ENCODE measurements at regions not wholly inside any gene's neighbourhood (a gene's known extent, or its start where the extent isn't known, plus 50 kb on each side); places are given as distances from the start of the nearest gene placed in this dataset.
A peak's percentile ranks its signal among the peaks of the same experiment; 100 is the strongest.

- peaks cover 97% of the 10 kb centered on the region for H3K4me1 ChIP-seq
- H3K4me3 ChIP-seq = peak overlapping the region; percentile 51
- peaks cover 19% of the 10 kb centered on the region; the same call in 1 of the 2 replicates for H3K9me3 ChIP-seq
- H4K20me1 ChIP-seq = no peaks in the 10 kb centered on the region
- peak overlapping the region; percentile 86 for H3K4me2 ChIP-seq
- H3K27me3 ChIP-seq = no peaks in the 10 kb centered on the region
- no peaks in the 10 kb centered on the region for H3K36me3 ChIP-seq
- peak overlapping the region; percentile 92 for H3K27ac ChIP-seq
- peak overlapping the region; percentile 69 for H3K9ac ChIP-seq
- no peak; the same call in 1 of the 2 replicates for TF ChIP-seq Cebpa-rat (IDR thresholded peaks at IDR 0.05)
These were observed 91.9 kb upstream of the CXCR4 start for GRCh38 chr2:136209561-136210454.

DNA sequence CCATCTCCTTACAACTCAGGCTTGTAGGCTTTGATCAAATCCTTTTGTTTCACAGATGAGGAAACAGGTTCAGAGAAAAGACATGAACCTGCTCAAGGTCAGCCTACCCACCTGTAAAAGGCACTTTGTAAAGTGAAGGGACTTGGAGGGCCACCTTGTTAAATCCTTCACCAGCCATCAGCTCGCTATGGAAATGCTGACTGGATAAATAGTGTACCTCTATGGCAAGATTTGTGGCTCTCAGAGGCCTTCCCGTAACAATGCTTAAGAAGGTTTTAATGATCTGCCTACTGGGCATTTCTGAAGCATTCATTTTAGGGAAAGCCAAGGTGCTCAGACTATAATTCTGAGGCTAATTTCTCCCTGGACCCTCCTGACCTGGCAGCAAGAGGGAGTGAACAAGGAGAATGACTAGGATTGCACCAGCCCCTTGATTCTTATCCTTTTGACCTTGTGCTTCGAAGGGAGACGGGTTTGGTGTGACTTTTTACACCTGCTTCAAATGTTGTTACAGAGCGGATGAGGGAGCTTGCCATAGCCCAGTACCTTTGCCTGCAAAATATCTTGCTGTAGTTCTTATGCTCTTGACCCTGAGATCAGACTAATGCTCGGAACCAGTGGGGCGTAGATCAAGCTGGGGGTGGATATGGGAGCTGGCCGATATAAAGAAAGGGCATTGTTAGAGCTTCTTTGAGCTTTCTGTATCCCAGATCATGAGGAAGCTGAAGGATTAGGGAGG, 90.9 kb upstream of the CXCR4 start:
- no peak for TF ChIP-seq Cebpa-rat (IDR thresholded peaks at IDR 0.05)
- Histone ChIP-seq H3K9me3 (peaks cover 27% of the 10 kb centered on the region; the same call in 1 of the 2 replicates), H3K27ac (peak overlapping the region; percentile 92), H4K20me1 (no peaks in the 10 kb centered on the region), H3K9ac (peak overlapping the region; percentile 69), H3K27me3 (no peaks in the 10 kb centered on the region), H3K4me2 (peak overlapping the region; percentile 86), H3K4me1 (peaks cover 94% of the 10 kb centered on the region), H3K36me3 (no peaks in the 10 kb centered on the region), H3K4me3 (peak overlapping the region; percentile 51; the same call in 1 of the 2 replicates)

- Histone ChIP-seq H3K36me3 (no peaks in the 10 kb centered on the region), H3K4me3 (peak overlapping the region; percentile 51; the same call in 1 of the 2 replicates), H3K27ac (peak overlapping the region; percentile 92), H3K27me3 (no peaks in the 10 kb centered on the region), H3K9ac (peak overlapping the region; percentile 69), H3K4me2 (peak overlapping the region; percentile 86), H4K20me1 (no peaks in the 10 kb centered on the region), H3K9me3 (peaks cover 37% of the 10 kb centered on the region), H3K4me1 (peaks cover 83% of the 10 kb centered on the region)
- no peak for TF ChIP-seq Cebpa-rat (IDR thresholded peaks at IDR 0.05)
These were observed 89.7 kb upstream of the CXCR4 start for GRCh38 chr2:136207665-136208064.

DNA sequence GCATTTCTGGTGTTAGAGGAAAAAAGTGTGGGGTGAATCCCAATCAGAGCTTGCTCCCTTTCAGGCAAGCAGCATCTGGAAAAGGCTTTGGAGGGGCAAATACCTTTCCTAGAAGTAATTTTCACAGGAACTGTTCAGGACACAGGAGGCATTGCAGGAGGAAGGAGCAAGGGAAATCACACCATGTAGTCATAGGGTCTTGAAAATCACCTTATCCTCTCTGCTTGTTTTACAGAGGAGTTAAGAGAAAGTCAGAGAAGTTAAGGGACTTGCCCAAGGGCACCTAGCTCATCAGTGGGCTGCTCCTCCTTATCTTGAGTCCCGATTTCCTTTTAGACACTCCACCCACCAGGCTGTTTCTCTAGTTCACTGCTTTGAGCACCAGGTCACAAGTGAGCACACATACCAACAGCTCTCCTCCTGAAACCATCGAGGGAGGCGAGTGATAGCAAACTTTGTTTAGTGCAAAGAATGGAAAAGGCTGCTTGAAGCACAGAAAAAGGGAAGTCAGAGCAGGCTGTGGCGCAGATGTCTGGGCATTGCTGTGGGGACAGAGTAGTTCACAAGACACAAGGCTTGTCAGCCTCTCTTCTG, 89.2 kb upstream of the CXCR4 start:
- H3K27me3 ChIP-seq = no peaks in the 10 kb centered on the region
- peak overlapping the region; percentile 92 for H3K27ac ChIP-seq
- H4K20me1 ChIP-seq = no peaks in the 10 kb centered on the region
- TF ChIP-seq Cebpa-rat (IDR thresholded peaks at IDR 0.05) = no peak
- H3K9ac ChIP-seq = peak overlapping the region; percentile 69
- H3K9me3 ChIP-seq = peaks cover 42% of the 10 kb centered on the region
- peaks cover 77% of the 10 kb centered on the region for H3K4me1 ChIP-seq
- H3K4me2 ChIP-seq = peak overlapping the region; percentile 86
- no peaks in the 10 kb centered on the region for H3K36me3 ChIP-seq
- H3K4me3 ChIP-seq = peak overlapping the region; percentile 51

GRCh38 chr2:136206613-136207012, 88.7 kb upstream of the CXCR4 start:
- TF ChIP-seq Cebpa-rat (IDR thresholded peaks at IDR 0.05) = no peak
- Histone ChIP-seq H3K36me3 (no peaks in the 10 kb centered on the region), H3K4me3 (peak overlapping the region; percentile 50), H3K9me3 (peaks cover 48% of the 10 kb centered on the region), H4K20me1 (no peaks in the 10 kb centered on the region), H3K27me3 (no peaks in the 10 kb centered on the region), H3K9ac (peak overlapping the region; percentile 69), H3K4me2 (peak overlapping the region; percentile 86), H3K4me1 (peaks cover 72% of the 10 kb centered on the region), H3K27ac (peak overlapping the region; percentile 92)

GRCh38 chr2:136205615-136206014, 87.7 kb upstream of the CXCR4 start:
- Histone ChIP-seq H3K4me3 (no peak overlapping the region), H3K36me3 (no peaks in the 10 kb centered on the region), H4K20me1 (no peaks in the 10 kb centered on the region), H3K4me1 (peaks cover 62% of the 10 kb centered on the region), H3K4me2 (peak overlapping the region; percentile 86), H3K9me3 (peaks cover 56% of the 10 kb centered on the region), H3K27ac (peak overlapping the region; percentile 80), H3K9ac (peak overlapping the region; percentile 66), H3K27me3 (no peaks in the 10 kb centered on the region)
- TF ChIP-seq Cebpa-rat (IDR thresholded peaks at IDR 0.05) = no peak

DNA sequence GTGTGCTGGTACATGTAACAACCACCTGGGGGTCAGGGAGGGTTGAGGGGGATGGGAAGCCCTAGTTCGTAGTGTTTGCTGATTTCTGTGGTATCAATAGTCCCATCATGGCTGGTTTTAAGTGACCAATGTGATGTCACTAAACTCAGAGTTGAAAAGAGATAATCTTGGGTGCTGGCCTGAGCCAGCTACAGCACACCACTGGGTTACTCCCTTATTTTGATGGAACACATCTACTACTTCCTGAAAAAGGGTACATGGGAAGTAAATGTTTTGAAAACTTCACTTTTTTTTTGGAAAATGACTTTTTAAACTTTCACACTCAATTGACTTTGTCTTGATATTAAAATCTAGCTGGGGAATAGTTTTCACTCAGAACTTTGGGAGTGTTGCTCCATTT, 87.0 kb upstream of the CXCR4 start:
- Histone ChIP-seq H3K27me3 (no peaks in the 10 kb centered on the region), H3K4me2 (peak overlapping the region; percentile 86), H3K36me3 (no peaks in the 10 kb centered on the region), H3K4me1 (peaks cover 56% of the 10 kb centered on the region), H4K20me1 (no peaks in the 10 kb centered on the region), H3K9me3 (peaks cover 56% of the 10 kb centered on the region), H3K4me3 (no peak overlapping the region; the same call in 1 of the 2 replicates), H3K27ac (peak overlapping the region; percentile 80), H3K9ac (0 out of 2 replicates have a peak overlapping the region, but pooled peaks have one; percentile 66)
- no peak for TF ChIP-seq Cebpa-rat (IDR thresholded peaks at IDR 0.05)

- Histone ChIP-seq H3K36me3 (no peaks in the 10 kb centered on the region), H3K4me1 (peaks cover 20% of the 10 kb centered on the region), H3K27me3 (no peaks in the 10 kb centered on the region), H3K4me3 (no peak overlapping the region), H3K27ac (no peak overlapping the region), H3K9me3 (peaks cover 25% of the 10 kb centered on the region), H4K20me1 (no peaks in the 10 kb centered on the region), H3K4me2 (no peak overlapping the region), H3K9ac (no peak overlapping the region)
- TF ChIP-seq Cebpa-rat (IDR thresholded peaks at IDR 0.05) = no peak
These were observed 77.3 kb upstream of the CXCR4 start for GRCh38 chr2:136195226-136195625.

DNA sequence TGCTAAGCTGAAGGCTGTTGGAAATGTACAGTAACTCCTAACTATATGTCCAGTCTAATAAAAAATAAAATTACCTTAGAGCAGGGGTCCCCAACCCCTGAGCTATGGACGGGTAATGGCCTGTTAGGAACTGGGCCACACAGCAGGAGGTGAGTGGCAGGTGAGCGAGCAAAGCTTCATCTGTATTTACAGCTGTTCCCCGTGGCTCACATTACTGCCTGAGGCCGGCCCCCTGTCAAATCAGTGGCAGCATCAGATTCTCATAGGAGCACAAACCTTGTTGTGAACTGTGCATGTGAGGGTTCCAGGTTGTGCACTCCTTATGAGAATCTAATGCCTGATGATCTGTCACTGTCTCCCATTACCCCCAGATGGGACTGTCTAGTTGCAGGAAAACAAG, 73.1 kb upstream of the CXCR4 start:
- H3K4me1 ChIP-seq = peaks cover 42% of the 10 kb centered on the region
- TF ChIP-seq Cebpa-rat (IDR thresholded peaks at IDR 0.05) = no peak
- no peaks in the 10 kb centered on the region for H3K27me3 ChIP-seq
- peaks cover 4% of the 10 kb centered on the region for H3K9me3 ChIP-seq
- no peak overlapping the region for H3K4me3 ChIP-seq
- H4K20me1 ChIP-seq = no peaks in the 10 kb centered on the region
- H3K9ac ChIP-seq = no peak overlapping the region
- peak overlapping the region; percentile 65 for H3K4me2 ChIP-seq
- no peak overlapping the region for H3K27ac ChIP-seq
- H3K36me3 ChIP-seq = no peaks in the 10 kb centered on the region
